ENCODE measurements at regions not wholly inside any gene's neighbourhood (a gene's known extent, or its start where the extent isn't known, plus 50 kb on each side); places are given as distances from the start of the nearest gene placed in this dataset.

DNA sequence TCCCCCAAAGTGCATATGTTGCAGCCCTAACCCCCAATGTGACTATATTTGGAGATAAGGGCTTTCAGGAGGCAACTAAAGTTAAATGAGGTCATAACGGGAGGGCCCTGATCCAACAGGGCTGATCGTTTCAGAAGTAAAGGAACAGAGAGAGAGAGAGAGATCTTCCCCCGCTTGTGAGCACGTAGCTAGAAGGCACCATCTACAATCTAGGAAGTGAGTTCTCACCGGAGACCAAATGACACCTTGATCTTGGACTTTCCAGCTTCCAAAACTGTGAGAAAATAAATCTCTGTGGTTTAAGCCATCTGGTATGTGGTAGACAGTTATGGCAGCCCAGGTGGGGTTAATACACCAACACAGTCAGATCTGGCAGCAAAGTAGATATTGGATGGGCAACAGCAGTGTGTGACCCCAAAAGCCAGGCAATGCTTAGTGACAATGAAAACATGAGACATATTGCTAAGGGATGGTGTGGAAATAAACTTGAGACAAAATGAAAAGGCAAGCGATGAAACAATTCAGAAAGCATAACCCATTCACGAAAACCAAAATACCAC, 147.2 kb upstream of the GSC start:
- Histone ChIP-seq H3K79me2 (ENCODE audit: control insufficient read depth, low read length) (no peaks in the 10 kb centered on the region), H3K9me3 (ENCODE audit: control insufficient read depth, insufficient read depth, low read length) (no peaks in the 10 kb centered on the region), H3K36me3 (ENCODE audit: control insufficient read depth, low read length) (no peaks in the 10 kb centered on the region), H3K27ac (ENCODE audit: low read depth, low read length) (no peak overlapping the region), H3K4me3 (ENCODE audit: low read length) (no peak overlapping the region), H3K4me1 (ENCODE audit: control insufficient read depth, low read length) (no peaks in the 10 kb centered on the region), H3K4me2 (ENCODE audit: low read length) (no peak overlapping the region), H3K27me3 (ENCODE audit: control insufficient read depth, low read length) (peaks cover 4% of the 10 kb centered on the region; the same call in 1 of the 2 replicates), H3F3A (ENCODE audit: control insufficient read depth, insufficient read depth) (no peaks in the 10 kb centered on the region), H4K20me1 (ENCODE audit: control insufficient read depth, insufficient read depth, low read depth, low read length) (no peaks in the 10 kb centered on the region), H3K9me2 (replicated peaks; ENCODE audit: control insufficient read depth, low read length) (no peaks in the 10 kb centered on the region)
- TF ChIP-seq EZH2phosphoT487 (IDR thresholded peaks at IDR 0.05; ENCODE audit: borderline replicate concordance, low read length), result no peak
- TF ChIP-seq, protein P1, sequence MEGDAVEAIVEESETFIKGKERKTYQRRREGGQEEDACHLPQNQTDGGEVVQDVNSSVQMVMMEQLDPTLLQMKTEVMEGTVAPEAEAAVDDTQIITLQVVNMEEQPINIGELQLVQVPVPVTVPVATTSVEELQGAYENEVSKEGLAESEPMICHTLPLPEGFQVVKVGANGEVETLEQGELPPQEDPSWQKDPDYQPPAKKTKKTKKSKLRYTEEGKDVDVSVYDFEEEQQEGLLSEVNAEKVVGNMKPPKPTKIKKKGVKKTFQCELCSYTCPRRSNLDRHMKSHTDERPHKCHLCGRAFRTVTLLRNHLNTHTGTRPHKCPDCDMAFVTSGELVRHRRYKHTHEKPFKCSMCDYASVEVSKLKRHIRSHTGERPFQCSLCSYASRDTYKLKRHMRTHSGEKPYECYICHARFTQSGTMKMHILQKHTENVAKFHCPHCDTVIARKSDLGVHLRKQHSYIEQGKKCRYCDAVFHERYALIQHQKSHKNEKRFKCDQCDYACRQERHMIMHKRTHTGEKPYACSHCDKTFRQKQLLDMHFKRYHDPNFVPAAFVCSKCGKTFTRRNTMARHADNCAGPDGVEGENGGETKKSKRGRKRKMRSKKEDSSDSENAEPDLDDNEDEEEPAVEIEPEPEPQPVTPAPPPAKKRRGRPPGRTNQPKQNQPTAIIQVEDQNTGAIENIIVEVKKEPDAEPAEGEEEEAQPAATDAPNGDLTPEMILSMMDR (IDR thresholded peaks at IDR 0.05; ENCODE audit: low read depth, low read length, poor library complexity, severe bottlenecking), result no peak

DNA sequence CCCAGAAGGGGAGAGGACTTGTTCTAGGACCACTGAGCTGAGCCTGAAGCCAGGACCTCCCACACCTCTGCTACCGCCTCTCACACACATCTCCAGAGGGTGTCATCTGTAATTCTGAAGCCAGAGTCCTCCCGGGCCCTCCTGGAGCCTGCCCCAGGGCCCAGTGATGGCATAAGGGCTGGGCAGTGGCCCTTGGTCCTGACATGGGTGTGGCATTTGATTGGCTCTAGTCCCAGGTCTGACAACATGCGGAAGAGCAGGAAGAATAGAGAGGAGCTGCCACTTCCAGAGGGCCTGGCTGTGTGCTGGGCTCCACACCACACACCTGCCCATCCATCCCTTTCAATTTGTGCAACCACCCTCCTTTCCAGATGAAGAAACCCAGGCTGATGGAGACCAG, 144.3 kb upstream of the GSC start:
- Histone ChIP-seq H3K4me3 (ENCODE audit: low read length) (no peak overlapping the region), H3K36me3 (ENCODE audit: control insufficient read depth, low read length) (no peaks in the 10 kb centered on the region), H3K4me1 (ENCODE audit: control insufficient read depth, low read length) (no peaks in the 10 kb centered on the region), H3K9me2 (replicated peaks; ENCODE audit: control insufficient read depth, low read length) (no peaks in the 10 kb centered on the region), H3K79me2 (ENCODE audit: control insufficient read depth, low read length) (no peaks in the 10 kb centered on the region), H4K20me1 (ENCODE audit: control insufficient read depth, insufficient read depth, low read depth, low read length) (no peaks in the 10 kb centered on the region), H3K9me3 (ENCODE audit: control insufficient read depth, insufficient read depth, low read length) (no peaks in the 10 kb centered on the region; the same call in 1 of the 2 replicates), H3K27me3 (ENCODE audit: control insufficient read depth, low read length) (peaks cover 7% of the 10 kb centered on the region; the same call in 1 of the 2 replicates), H3F3A (ENCODE audit: control insufficient read depth, insufficient read depth) (no peaks in the 10 kb centered on the region), H3K27ac (ENCODE audit: low read depth, low read length) (no peak overlapping the region), H3K4me2 (ENCODE audit: low read length) (no peak overlapping the region)
- TF ChIP-seq EZH2phosphoT487 (IDR thresholded peaks at IDR 0.05; ENCODE audit: borderline replicate concordance, low read length), result no peak
- TF ChIP-seq, protein P1 (IDR thresholded peaks at IDR 0.05; ENCODE audit: low read depth, low read length, poor library complexity, severe bottlenecking), result no peak

DNA sequence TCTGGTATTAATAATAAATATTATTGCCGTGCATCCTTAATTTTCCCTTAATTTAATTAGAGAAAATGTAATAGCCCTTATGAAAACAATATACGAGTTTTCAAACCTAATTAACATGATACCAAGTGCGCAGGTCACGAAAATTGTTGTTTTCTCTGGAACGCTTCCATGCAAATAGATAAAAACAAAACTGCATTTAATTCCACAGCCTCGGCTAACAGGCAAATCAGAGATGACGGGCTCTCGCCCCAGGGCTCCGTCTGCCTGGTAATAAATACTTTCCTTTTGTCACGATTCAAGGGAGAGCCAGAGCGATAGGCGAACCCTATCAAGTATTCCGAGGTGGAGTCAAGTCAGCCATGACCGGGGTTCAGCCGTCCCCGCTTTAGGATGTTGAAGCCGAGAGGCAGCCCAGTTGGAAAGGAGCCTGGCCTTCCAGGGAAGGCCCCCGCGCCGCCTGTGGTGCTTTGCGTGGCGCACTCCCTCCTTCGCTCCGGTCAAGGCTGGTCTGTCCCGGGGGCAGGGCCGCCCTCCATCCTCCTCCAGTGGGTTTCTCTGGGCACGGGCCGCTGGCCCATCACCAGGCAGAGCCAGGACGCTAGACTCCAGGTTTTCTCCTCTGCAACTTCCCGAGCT, 137.8 kb upstream of the GSC start:
- Histone ChIP-seq H3K79me2 (ENCODE audit: control insufficient read depth, low read length) (no peaks in the 10 kb centered on the region), H4K20me1 (ENCODE audit: control insufficient read depth, insufficient read depth, low read depth, low read length) (no peaks in the 10 kb centered on the region), H3K4me3 (ENCODE audit: low read length) (no peak overlapping the region), H3K9me2 (replicated peaks; ENCODE audit: control insufficient read depth, low read length) (no peaks in the 10 kb centered on the region), H3F3A (ENCODE audit: control insufficient read depth, insufficient read depth) (no peaks in the 10 kb centered on the region), H3K4me1 (ENCODE audit: control insufficient read depth, low read length) (no peaks in the 10 kb centered on the region), H3K27ac (ENCODE audit: low read depth, low read length) (no peak overlapping the region), H3K27me3 (ENCODE audit: control insufficient read depth, low read length) (peaks cover 7% of the 10 kb centered on the region; the same call in 1 of the 2 replicates), H3K4me2 (ENCODE audit: low read length) (no peak overlapping the region), H3K36me3 (ENCODE audit: control insufficient read depth, low read length) (no peaks in the 10 kb centered on the region), H3K9me3 (ENCODE audit: control insufficient read depth, insufficient read depth, low read length) (no peaks in the 10 kb centered on the region; the same call in 1 of the 2 replicates)
- no peak for TF ChIP-seq EZH2phosphoT487 (IDR thresholded peaks at IDR 0.05; ENCODE audit: borderline replicate concordance, low read length)
- TF ChIP-seq, protein P1 (IDR thresholded peaks at IDR 0.05; ENCODE audit: low read depth, low read length, poor library complexity, severe bottlenecking), result no peak

Measured in DOHH2 (cell line).